ENCODE measurements at regions not wholly inside any gene's neighbourhood (a gene's known extent, or its start where the extent isn't known, plus 50 kb on each side); places are given as distances from the start of the nearest gene placed in this dataset.

GRCh38 chr2:240311821-240312220, 123.6 kb upstream of the GPC1 start:
- TF ChIP-seq CTCF (IDR thresholded peaks at IDR 0.05 in 2 of 3, conservative IDR thresholded peaks at IDR 0.05 in 1 of 3; ENCODE audit: control insufficient read depth in 2 of 3, extremely low read depth in 1 of 3, insufficient read depth in 1 of 3, low read depth in 3 of 3, low read length in 3 of 3), result no peak
- no peak for TF ChIP-seq TCF12 (IDR thresholded peaks at IDR 0.05; ENCODE audit: low read depth, low read length)
- TF ChIP-seq USF1 (IDR thresholded peaks at IDR 0.05; ENCODE audit: borderline replicate concordance, extremely low read length, insufficient read depth, low read depth, low read length), result no peak
- TF ChIP-seq E2F4 (IDR thresholded peaks at IDR 0.05; ENCODE audit: low read depth, low read length), result no peak
- no peak for TF ChIP-seq RCOR1 (conservative IDR thresholded peaks at IDR 0.05; ENCODE audit: low read depth, low read length)
- no peak for TF ChIP-seq MTA3 (IDR thresholded peaks at IDR 0.05; ENCODE audit: borderline replicate concordance, low read length)

Data from GM12878 (cell line).